ENCODE measurements at regions not wholly inside any gene's neighbourhood (a gene's known extent, or its start where the extent isn't known, plus 50 kb on each side); places are given as distances from the start of the nearest gene placed in this dataset.
"Not testable (repeated sequence)": the region's sequence is repeated elsewhere in the genome, so short reads cannot be mapped to it uniquely, and the experiment has no call there.

DNA sequence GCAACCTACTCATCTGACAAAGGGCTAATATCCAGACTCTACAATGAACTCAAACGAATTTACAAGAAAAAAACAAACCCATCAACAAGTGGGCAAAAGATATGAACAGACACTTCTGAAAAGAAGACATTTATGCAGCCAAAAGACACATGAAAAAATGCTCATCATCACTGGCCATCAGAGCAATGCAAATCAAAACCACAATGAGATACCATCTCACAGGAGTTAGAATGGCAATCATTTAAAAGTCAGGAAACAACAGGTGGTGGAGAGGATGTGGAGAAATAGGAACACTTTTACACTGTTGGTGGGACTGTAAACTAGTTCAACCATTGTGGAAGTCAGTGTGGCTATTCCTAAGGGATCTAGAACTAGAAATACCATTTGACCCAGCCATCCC, 1596.3 kb downstream of the DPP10 start:
- TF ChIP-seq POLR2A (IDR thresholded peaks at IDR 0.05): not testable (repeated sequence)
- TF ChIP-seq, protein P1, sequence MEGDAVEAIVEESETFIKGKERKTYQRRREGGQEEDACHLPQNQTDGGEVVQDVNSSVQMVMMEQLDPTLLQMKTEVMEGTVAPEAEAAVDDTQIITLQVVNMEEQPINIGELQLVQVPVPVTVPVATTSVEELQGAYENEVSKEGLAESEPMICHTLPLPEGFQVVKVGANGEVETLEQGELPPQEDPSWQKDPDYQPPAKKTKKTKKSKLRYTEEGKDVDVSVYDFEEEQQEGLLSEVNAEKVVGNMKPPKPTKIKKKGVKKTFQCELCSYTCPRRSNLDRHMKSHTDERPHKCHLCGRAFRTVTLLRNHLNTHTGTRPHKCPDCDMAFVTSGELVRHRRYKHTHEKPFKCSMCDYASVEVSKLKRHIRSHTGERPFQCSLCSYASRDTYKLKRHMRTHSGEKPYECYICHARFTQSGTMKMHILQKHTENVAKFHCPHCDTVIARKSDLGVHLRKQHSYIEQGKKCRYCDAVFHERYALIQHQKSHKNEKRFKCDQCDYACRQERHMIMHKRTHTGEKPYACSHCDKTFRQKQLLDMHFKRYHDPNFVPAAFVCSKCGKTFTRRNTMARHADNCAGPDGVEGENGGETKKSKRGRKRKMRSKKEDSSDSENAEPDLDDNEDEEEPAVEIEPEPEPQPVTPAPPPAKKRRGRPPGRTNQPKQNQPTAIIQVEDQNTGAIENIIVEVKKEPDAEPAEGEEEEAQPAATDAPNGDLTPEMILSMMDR (IDR thresholded peaks at IDR 0.05): not testable (repeated sequence)

All from tibial nerve (tissue), 3 donors.